AG09319 (cell line): ENCODE measurements at regions not wholly inside any gene's neighbourhood (a gene's known extent, or its start where the extent isn't known, plus 50 kb on each side); places are given as distances from the start of the nearest gene placed in this dataset.

Experiments
- DNase-seq: peaks from one replicate; pipeline ENCODE4 v3.0.0-alpha.2; 2010; ENCODE audit warnings: low read depth; ENCODE audit errors: extremely low read depth
- TF ChIP-seq, protein P1 (sequence below): IDR thresholded peaks from 2 replicates; pipeline ENCODE4 v1.5.1; 2011; ENCODE audit warnings: low read depth, mild to moderate bottlenecking, inconsistent platforms, low read length, moderate library complexity

DNA sequence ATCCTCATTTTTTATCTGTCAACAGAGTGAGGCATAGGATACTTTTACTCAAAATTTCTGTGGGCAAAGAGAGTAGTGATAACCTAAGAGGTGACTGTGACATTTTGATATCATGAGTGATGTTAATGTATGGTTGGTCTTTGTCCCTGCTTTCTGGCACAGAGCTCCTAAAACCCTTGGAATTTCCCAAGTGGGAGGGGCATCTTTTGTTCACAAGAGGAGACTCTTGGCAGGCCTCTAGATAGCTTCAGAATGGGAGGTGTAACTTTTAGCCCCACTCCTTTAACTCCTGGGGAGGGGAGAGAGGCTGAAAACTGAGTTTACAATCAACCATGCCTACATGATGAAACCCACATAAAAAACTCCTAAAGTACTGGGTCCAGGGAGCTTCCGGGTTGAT lies 527.8 kb downstream of the RFPL4B start:
- DNase-seq = no peak
- TF ChIP-seq, protein P1, sequence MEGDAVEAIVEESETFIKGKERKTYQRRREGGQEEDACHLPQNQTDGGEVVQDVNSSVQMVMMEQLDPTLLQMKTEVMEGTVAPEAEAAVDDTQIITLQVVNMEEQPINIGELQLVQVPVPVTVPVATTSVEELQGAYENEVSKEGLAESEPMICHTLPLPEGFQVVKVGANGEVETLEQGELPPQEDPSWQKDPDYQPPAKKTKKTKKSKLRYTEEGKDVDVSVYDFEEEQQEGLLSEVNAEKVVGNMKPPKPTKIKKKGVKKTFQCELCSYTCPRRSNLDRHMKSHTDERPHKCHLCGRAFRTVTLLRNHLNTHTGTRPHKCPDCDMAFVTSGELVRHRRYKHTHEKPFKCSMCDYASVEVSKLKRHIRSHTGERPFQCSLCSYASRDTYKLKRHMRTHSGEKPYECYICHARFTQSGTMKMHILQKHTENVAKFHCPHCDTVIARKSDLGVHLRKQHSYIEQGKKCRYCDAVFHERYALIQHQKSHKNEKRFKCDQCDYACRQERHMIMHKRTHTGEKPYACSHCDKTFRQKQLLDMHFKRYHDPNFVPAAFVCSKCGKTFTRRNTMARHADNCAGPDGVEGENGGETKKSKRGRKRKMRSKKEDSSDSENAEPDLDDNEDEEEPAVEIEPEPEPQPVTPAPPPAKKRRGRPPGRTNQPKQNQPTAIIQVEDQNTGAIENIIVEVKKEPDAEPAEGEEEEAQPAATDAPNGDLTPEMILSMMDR = no peak

DNA sequence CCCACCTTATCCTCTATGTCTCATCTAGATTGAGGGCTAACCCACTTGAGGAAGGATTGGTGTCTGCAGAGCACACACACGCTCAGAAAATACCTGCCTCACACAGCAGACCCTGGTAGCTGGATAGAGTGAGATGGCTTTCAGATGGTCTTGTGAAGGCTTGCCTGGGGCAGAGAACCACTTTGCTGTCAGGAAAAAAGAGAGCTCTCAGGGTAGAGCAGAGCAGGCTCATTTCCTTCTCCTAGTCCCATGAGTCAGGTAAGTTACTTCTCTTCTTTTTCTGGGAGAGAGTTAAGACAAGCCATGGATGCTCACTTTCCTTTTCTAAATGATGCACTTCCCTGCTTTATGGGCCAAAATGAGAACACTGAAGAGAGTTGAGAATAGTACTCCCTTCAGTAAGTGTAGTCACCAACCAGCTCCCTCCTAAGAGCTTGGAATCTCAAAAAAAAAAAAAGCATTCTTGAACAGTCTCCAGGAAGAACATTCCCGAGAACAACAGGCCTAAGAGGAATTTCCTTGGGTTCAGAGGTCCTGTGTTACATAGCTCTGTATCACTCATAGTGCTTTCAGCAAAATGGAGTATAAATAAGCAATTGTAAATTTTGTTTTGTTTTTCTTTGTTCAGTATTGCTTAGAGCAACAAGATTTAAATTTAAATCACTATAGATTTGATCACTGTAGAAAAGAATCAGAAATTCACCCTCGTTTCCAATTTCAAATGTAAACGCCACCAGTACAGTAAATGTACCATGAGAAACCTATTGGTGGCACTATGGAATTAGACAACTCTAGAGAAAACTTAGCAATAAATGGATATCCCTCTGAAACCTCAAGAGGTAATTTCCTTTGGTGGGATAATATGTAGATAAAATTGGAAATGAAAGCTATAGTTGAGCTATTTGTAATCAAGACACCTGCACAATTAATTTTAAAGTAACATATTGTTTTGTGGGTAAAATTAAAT lies 530.3 kb downstream of the RFPL4B start:
- TF ChIP-seq, protein P1 = no peak; the same call in 1 of the 2 replicates
- peak; percentile 59 for DNase-seq

DNA sequence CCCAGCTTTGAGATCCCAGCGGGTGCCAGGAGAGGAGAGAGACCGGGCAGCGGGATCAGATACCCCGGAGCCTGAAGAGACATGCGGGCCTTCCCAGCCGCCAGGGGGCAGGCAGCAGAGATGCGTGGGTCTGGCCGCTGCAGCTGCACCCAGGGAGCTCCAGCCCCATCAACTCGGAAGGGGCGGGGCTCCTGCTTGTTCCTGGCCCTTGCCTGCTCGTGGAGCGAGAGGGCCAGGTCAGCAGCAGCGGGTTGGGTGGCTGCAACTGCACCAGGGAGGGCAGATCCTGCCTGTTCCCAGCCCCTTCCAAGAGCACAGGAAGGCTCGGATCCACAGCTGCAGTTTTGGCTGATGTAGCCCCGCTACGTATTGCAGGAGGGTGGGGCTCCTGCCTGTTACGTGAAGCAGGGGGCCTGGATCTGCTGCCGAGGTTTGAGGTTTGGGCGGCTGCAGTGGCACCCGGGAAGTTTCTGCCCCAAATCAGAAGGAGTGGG lies 532.8 kb downstream of the RFPL4B start:
- no peak for DNase-seq
- TF ChIP-seq, protein P1 = no peak

DNA sequence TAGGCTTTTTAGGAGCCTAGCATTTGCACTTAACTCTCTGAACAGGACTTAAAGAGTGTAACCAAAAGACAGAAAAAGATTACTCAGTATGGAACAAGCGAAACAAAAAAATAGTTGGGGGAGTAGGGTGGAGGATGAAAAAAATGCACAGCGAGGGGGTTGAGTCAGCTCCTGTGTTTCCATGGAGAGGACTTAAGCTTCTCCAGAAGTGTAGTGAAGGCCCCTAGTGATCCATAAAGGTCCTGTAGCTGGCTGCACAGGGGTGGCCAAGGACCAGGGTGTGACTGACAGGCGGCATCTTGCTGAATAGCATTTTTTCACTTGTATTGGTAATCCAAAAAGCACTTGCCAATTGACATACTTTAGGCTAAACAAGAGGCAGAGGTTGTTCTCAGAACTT lies 533.9 kb downstream of the RFPL4B start:
- no peak for DNase-seq
- TF ChIP-seq, protein P1 = no peak

DNA sequence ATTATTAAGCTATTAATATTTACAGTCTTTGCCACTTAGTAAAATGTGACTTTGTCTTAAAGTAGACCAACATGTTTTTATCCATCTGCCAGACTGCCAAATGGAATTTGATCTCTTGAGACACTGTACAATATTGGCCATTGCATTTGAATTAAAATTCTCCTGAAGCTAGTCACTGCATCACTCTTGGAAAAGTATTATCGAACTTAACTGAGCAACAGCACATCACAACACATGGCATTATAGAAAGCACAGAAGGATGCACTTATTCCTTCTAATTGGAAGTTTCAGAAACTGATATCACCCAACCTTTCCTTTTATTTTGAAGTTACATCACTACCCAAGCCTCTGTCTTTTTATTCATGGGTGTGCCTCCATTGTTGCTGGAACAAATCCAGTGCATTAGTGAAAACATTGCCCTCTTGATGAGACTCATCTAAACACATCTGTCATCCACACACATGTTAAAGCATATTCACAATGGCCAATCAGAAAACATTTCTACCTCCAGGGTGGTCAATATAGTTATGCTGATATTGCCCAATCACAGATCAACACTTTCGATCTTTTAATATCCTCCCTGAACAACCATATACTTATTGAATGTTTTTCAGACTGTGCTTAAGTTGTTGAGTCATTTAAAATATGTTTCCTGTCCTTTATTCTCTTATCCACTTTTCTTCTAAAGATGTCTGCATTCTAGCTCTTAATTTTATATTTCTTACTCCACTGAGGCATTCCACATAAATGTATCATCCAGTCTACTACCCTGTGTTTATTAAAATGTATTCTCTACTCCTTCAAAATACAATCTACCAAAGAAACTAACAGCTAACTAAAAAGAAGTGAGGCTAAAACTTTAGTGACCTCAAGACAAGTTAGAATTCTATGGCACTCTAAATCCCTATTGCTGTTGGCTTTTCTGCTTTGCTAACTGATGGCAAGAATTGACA lies 535.0 kb downstream of the RFPL4B start:
- TF ChIP-seq, protein P1 = no peak
- DNase-seq = no peak

DNA sequence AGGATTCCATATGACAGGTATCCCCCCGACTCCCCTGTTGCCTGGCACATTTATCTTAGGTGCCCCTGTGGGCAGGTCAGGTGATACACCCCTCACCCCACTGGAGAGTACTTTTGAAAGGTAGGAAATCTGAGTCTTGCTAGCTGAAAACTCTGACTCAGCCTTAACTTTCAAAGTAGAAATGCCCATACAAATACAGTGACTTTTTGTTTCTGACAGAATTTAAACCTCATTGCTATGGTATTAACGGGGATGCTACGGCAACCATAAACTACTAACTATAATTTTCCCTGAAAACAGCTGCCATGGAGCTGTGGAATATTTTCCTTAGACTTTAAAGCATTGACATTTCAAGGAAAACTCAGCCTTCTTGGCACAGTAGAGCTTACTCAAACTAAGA lies 536.0 kb downstream of the RFPL4B start:
- TF ChIP-seq, protein P1 = no peak
- no peak for DNase-seq
